NB4 (cell line): ENCODE measurements at regions not wholly inside any gene's neighbourhood (a gene's known extent, or its start where the extent isn't known, plus 50 kb on each side); places are given as distances from the start of the nearest gene placed in this dataset.

ENCODE experiments used
- MAX ChIP-seq: IDR thresholded peaks from 2 replicates; pipeline ENCODE4 v1.6.1; 2011; ENCODE audit warnings: low read depth, low read length
- MYC ChIP-seq: IDR thresholded peaks from 2 replicates; pipeline ENCODE4 v1.6.1; 2011; ENCODE audit warnings: low read depth, low read length
- POLR2A ChIP-seq: IDR thresholded peaks from 2 replicates; pipeline ENCODE4 v1.6.1; 2011; ENCODE audit warnings: mild to moderate bottlenecking; ENCODE audit not compliant: insufficient read length; ENCODE audit errors: extremely low read depth
- TF ChIP-seq, protein P1 (sequence below): IDR thresholded peaks from one replicate; pipeline ENCODE4 v1.5.1; 2012; ENCODE audit warnings: low read depth, low read length

GRCh38 chr3:69438476-69438875, 52.6 kb upstream of the FRMD4B start:
- TF ChIP-seq, protein P1, sequence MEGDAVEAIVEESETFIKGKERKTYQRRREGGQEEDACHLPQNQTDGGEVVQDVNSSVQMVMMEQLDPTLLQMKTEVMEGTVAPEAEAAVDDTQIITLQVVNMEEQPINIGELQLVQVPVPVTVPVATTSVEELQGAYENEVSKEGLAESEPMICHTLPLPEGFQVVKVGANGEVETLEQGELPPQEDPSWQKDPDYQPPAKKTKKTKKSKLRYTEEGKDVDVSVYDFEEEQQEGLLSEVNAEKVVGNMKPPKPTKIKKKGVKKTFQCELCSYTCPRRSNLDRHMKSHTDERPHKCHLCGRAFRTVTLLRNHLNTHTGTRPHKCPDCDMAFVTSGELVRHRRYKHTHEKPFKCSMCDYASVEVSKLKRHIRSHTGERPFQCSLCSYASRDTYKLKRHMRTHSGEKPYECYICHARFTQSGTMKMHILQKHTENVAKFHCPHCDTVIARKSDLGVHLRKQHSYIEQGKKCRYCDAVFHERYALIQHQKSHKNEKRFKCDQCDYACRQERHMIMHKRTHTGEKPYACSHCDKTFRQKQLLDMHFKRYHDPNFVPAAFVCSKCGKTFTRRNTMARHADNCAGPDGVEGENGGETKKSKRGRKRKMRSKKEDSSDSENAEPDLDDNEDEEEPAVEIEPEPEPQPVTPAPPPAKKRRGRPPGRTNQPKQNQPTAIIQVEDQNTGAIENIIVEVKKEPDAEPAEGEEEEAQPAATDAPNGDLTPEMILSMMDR: no peak
- TF ChIP-seq MAX (no peak), POLR2A (no peak), MYC (no peak)
